Neuron (in vitro differentiated cells): ENCODE measurements at regions not wholly inside any gene's neighbourhood (a gene's known extent, or its start where the extent isn't known, plus 50 kb on each side); places are given as distances from the start of the nearest gene placed in this dataset.

ENCODE experiments used
- H2AFZ ChIP-seq: one replicate; pipeline ENCODE4 v1.6.1; 2013; ENCODE audit warnings: low read depth, mild to moderate bottlenecking, inconsistent platforms, low read length, moderate library complexity
- H3K27me3 ChIP-seq: one replicate; pipeline ENCODE4 v1.6.1; 2013; ENCODE audit warnings: low read length; ENCODE audit not compliant: insufficient read depth
- H3K36me3 ChIP-seq: one replicate; pipeline ENCODE4 v1.6.1; 2013; ENCODE audit warnings: low read length; ENCODE audit not compliant: insufficient read depth
- H3K4me1 ChIP-seq: one replicate; pipeline ENCODE4 v1.6.1; 2013; ENCODE audit warnings: low read length; ENCODE audit not compliant: insufficient read depth
- H3K4me3 ChIP-seq: 2 replicates; pipeline ENCODE4 v1.5.1; 2013; ENCODE audit warnings: mild to moderate bottlenecking, low read length, moderate library complexity
- H3K9me3 ChIP-seq: one replicate; pipeline ENCODE4 v1.6.1; 2013; ENCODE audit warnings: low read length

- Histone ChIP-seq H3K4me1 (no peaks in the 10 kb centered on the region), H3K4me3 (no peak overlapping the region), H3K36me3 (no peaks in the 10 kb centered on the region), H2AFZ (no peak overlapping the region), H3K27me3 (no peaks in the 10 kb centered on the region), H3K9me3 (no peaks in the 10 kb centered on the region)
Measured at GRCh38 chr16:79679334-79679733, 78.8 kb upstream of the MAF start.

- H3K9me3 ChIP-seq, result no peaks in the 10 kb centered on the region
- H3K4me1 ChIP-seq, result no peaks in the 10 kb centered on the region
- no peak overlapping the region for H3K4me3 ChIP-seq
- no peak overlapping the region for H2AFZ ChIP-seq
- no peaks in the 10 kb centered on the region for H3K27me3 ChIP-seq
- no peaks in the 10 kb centered on the region for H3K36me3 ChIP-seq
Measured at GRCh38 chr16:79677799-79678530, 77.4 kb upstream of the MAF start.

GRCh38 chr16:79673635-79674034 lies 73.1 kb upstream of the MAF start:
- H3K27me3 ChIP-seq, result no peaks in the 10 kb centered on the region
- H2AFZ ChIP-seq, result no peak overlapping the region
- H3K36me3 ChIP-seq, result no peaks in the 10 kb centered on the region
- no peaks in the 10 kb centered on the region for H3K9me3 ChIP-seq
- H3K4me1 ChIP-seq, result no peaks in the 10 kb centered on the region
- no peak overlapping the region for H3K4me3 ChIP-seq

- H3K36me3 ChIP-seq, result no peaks in the 10 kb centered on the region
- no peaks in the 10 kb centered on the region for H3K27me3 ChIP-seq
- H3K4me3 ChIP-seq, result no peak overlapping the region
- no peaks in the 10 kb centered on the region for H3K9me3 ChIP-seq
- no peaks in the 10 kb centered on the region for H3K4me1 ChIP-seq
- no peak overlapping the region for H2AFZ ChIP-seq
Measured at GRCh38 chr16:79672524-79672923, 72.0 kb upstream of the MAF start.

GRCh38 chr16:79668502-79668901 lies 68.0 kb upstream of the MAF start:
- no peak overlapping the region for H2AFZ ChIP-seq
- no peaks in the 10 kb centered on the region for H3K4me1 ChIP-seq
- H3K27me3 ChIP-seq, result no peaks in the 10 kb centered on the region
- H3K4me3 ChIP-seq, result no peak overlapping the region
- no peaks in the 10 kb centered on the region for H3K36me3 ChIP-seq
- no peaks in the 10 kb centered on the region for H3K9me3 ChIP-seq

GRCh38 chr16:79665970-79666369 lies 65.4 kb upstream of the MAF start:
- no peak overlapping the region for H2AFZ ChIP-seq
- H3K4me3 ChIP-seq, result no peak overlapping the region

GRCh38 chr16:79664407-79664806 lies 63.9 kb upstream of the MAF start:
- Histone ChIP-seq H3K4me3 (no peak overlapping the region), H2AFZ (no peak overlapping the region), H3K4me1 (no peaks in the 10 kb centered on the region), H3K9me3 (peaks cover 2% of the 10 kb centered on the region), H3K36me3 (no peaks in the 10 kb centered on the region), H3K27me3 (no peaks in the 10 kb centered on the region)

More at GRCh38 chr16:79665970-79666369, 65.4 kb upstream of the MAF start:
- H3K27me3 ChIP-seq, result no peaks in the 10 kb centered on the region
- no peaks in the 10 kb centered on the region for H3K9me3 ChIP-seq
- H3K4me1 ChIP-seq, result no peaks in the 10 kb centered on the region
- no peaks in the 10 kb centered on the region for H3K36me3 ChIP-seq

- Histone ChIP-seq H3K4me1 (peaks cover 8% of the 10 kb centered on the region), H3K9me3 (peaks cover 2% of the 10 kb centered on the region), H3K27me3 (no peaks in the 10 kb centered on the region), H3K36me3 (no peaks in the 10 kb centered on the region), H3K4me3 (no peak overlapping the region), H2AFZ (no peak overlapping the region)
Measured at GRCh38 chr16:79662669-79663313, 62.3 kb upstream of the MAF start.

GRCh38 chr16:79662122-79662521 lies 61.6 kb upstream of the MAF start:
- H3K4me1 ChIP-seq, result peaks cover 8% of the 10 kb centered on the region
- no peak overlapping the region for H2AFZ ChIP-seq
- no peak overlapping the region for H3K4me3 ChIP-seq
- peaks cover 2% of the 10 kb centered on the region for H3K9me3 ChIP-seq
- H3K36me3 ChIP-seq, result no peaks in the 10 kb centered on the region
- H3K27me3 ChIP-seq, result no peaks in the 10 kb centered on the region

- H3K36me3 ChIP-seq, result no peaks in the 10 kb centered on the region
Measured at GRCh38 chr16:79661578-79661977, 61.0 kb upstream of the MAF start.

GRCh38 chr16:79659344-79659743 lies 58.8 kb upstream of the MAF start:
- Histone ChIP-seq H2AFZ (no peak overlapping the region), H3K27me3 (no peaks in the 10 kb centered on the region), H3K4me1 (peaks cover 11% of the 10 kb centered on the region), H3K36me3 (no peaks in the 10 kb centered on the region), H3K9me3 (peaks cover 2% of the 10 kb centered on the region), H3K4me3 (no peak overlapping the region)

More at GRCh38 chr16:79661578-79661977, 61.0 kb upstream of the MAF start:
- no peaks in the 10 kb centered on the region for H3K27me3 ChIP-seq
- peaks cover 2% of the 10 kb centered on the region for H3K9me3 ChIP-seq
- H3K4me3 ChIP-seq, result no peak overlapping the region
- no peak overlapping the region for H2AFZ ChIP-seq
- H3K4me1 ChIP-seq, result peaks cover 11% of the 10 kb centered on the region

GRCh38 chr16:79658301-79659033 lies 57.9 kb upstream of the MAF start:
- no peak overlapping the region for H2AFZ ChIP-seq
- no peaks in the 10 kb centered on the region for H3K36me3 ChIP-seq
- H3K4me3 ChIP-seq, result no peak overlapping the region
- peaks cover 2% of the 10 kb centered on the region for H3K9me3 ChIP-seq
- H3K4me1 ChIP-seq, result peaks cover 11% of the 10 kb centered on the region
- no peaks in the 10 kb centered on the region for H3K27me3 ChIP-seq

- H2AFZ ChIP-seq, result no peak overlapping the region
- H3K27me3 ChIP-seq, result no peaks in the 10 kb centered on the region
- no peaks in the 10 kb centered on the region for H3K36me3 ChIP-seq
- H3K4me1 ChIP-seq, result peaks cover 11% of the 10 kb centered on the region
- H3K9me3 ChIP-seq, result peaks cover 2% of the 10 kb centered on the region
- H3K4me3 ChIP-seq, result no peak overlapping the region
Measured at GRCh38 chr16:79656553-79657115, 56.1 kb upstream of the MAF start.
